Thymus (tissue), 11 donors: ENCODE measurements at regions not wholly inside any gene's neighbourhood (a gene's known extent, or its start where the extent isn't known, plus 50 kb on each side); places are given as distances from the start of the nearest gene placed in this dataset.
"Not testable (repeated sequence)": the region's sequence is repeated elsewhere in the genome, so short reads cannot be mapped to it uniquely, and the experiment has no call there.

Source experiments
- DNase-seq, 9 donors: peaks; one replicate each; pipeline ENCODE4 v3.0.0-alpha.2; 2013; ENCODE audit warnings: low spot score in 9 of 9, low read depth in 6 of 9, missing footprints in 1 of 9
- H3K27ac ChIP-seq, 2 donors: one replicate each; pipeline ENCODE4 v1.5.1; 2013; ENCODE audit warnings: control low read depth in 1 of 2, low read depth in 1 of 2, low read length in 1 of 2, mild to moderate bottlenecking in 1 of 2, moderate library complexity in 1 of 2
- H3K27me3 ChIP-seq, 2 donors: one replicate each; pipeline ENCODE4 v1.5.1; 2013; ENCODE audit warnings: low read length in 1 of 2; ENCODE audit not compliant: control insufficient read depth in 2 of 2, insufficient read depth in 1 of 2
- H3K36me3 ChIP-seq, 2 donors: one replicate each; pipeline ENCODE4 v1.5.1; 2013; ENCODE audit warnings: low read length in 1 of 2, mild to moderate bottlenecking in 1 of 2, moderate library complexity in 1 of 2; ENCODE audit not compliant: control insufficient read depth in 2 of 2, insufficient read depth in 2 of 2
- H3K4me1 ChIP-seq, 2 donors: one replicate each; pipeline ENCODE4 v1.5.1; 2013; ENCODE audit warnings: low read length in 2 of 2; ENCODE audit not compliant: control insufficient read depth in 2 of 2, insufficient read depth in 2 of 2
- H3K4me3 ChIP-seq, 2 donors: one replicate each; pipeline ENCODE4 v1.5.1; 2013; ENCODE audit warnings: low read length in 2 of 2, control low read depth in 1 of 2, mild to moderate bottlenecking in 1 of 2
- H3K9me3 ChIP-seq, 2 donors: one replicate each; pipeline ENCODE4 v1.5.1; 2013; ENCODE audit warnings: low read length in 1 of 2, mild to moderate bottlenecking in 1 of 2; ENCODE audit not compliant: control insufficient read depth in 2 of 2, insufficient read depth in 1 of 2
- WGBS: extraction: QIAGEN DNeasy Blood & Tissue Kit; methylation state at CpG from one replicate; pipeline ENCODE4 v1.1.7; 2013; 5-methylcytosine and 5-hydroxymethylcytosine counted together
- donor health status: healthy.

GRCh38 chr11:25436326-25436725 lies 895.6 kb upstream of the ANO3 start:
- WGBS: 74% methylated on average over 2 of the region's 2 CpGs
- Histone ChIP-seq H3K27ac (no peak overlapping the region), H3K36me3 (no peaks in the 10 kb centered on the region), H3K9me3 (peaks cover 0 to 3% of the 10 kb centered on the region in 2 donors), H3K27me3 (no peaks in the 10 kb centered on the region), H3K4me1 (no peaks in the 10 kb centered on the region), H3K4me3 (no peak overlapping the region)
- DNase-seq: no peak

- WGBS: 86% methylated on average over 3 of the region's 3 CpGs
- DNase-seq: no peak
- no peaks in the 10 kb centered on the region for H3K4me1 ChIP-seq
- no peak overlapping the region for H3K27ac ChIP-seq
- no peak overlapping the region for H3K4me3 ChIP-seq
- H3K36me3 ChIP-seq: no peaks in the 10 kb centered on the region
- no peaks in the 10 kb centered on the region for H3K27me3 ChIP-seq
- H3K9me3 ChIP-seq: no peaks in the 10 kb centered on the region
Observed at GRCh38 chr11:25441421-25441820, 890.5 kb upstream of the ANO3 start.

GRCh38 chr11:25449091-25449490 lies 882.8 kb upstream of the ANO3 start:
- no peaks in the 10 kb centered on the region for H3K36me3 ChIP-seq
- H3K9me3 ChIP-seq: no peaks in the 10 kb centered on the region
- no peak overlapping the region for H3K27ac ChIP-seq
- H3K4me1 ChIP-seq: no peaks in the 10 kb centered on the region
- no peaks in the 10 kb centered on the region for H3K27me3 ChIP-seq
- WGBS: 94% methylated on average over 1 of the region's 1 CpG
- DNase-seq: no peak
- H3K4me3 ChIP-seq: no peak overlapping the region

- H3K36me3 ChIP-seq: no peaks in the 10 kb centered on the region
- no peaks in the 10 kb centered on the region for H3K9me3 ChIP-seq
- no peak overlapping the region for H3K4me3 ChIP-seq
- DNase-seq: no peak
- no peak overlapping the region for H3K27ac ChIP-seq
- H3K4me1 ChIP-seq: no peaks in the 10 kb centered on the region
- no peaks in the 10 kb centered on the region for H3K27me3 ChIP-seq
- WGBS: 94% methylated on average over 8 of the region's 8 CpGs
Observed at GRCh38 chr11:25453471-25453870, 878.5 kb upstream of the ANO3 start.

- Histone ChIP-seq H3K36me3 (no peaks in the 10 kb centered on the region), H3K4me1 (no peaks in the 10 kb centered on the region), H3K27me3 (no peaks in the 10 kb centered on the region), H3K27ac (no peak overlapping the region), H3K9me3 (no peaks in the 10 kb centered on the region), H3K4me3 (no peak overlapping the region)
- 90% methylated on average over 1 of the region's 1 CpG for whole genome bisulfite sequencing
- no peak for DNase-seq
Observed at GRCh38 chr11:25456211-25456610, 875.7 kb upstream of the ANO3 start.

GRCh38 chr11:25483915-25484635 lies 847.9 kb upstream of the ANO3 start:
- Histone ChIP-seq H3K27ac (no peak overlapping the region), H3K9me3 (no peaks in the 10 kb centered on the region), H3K36me3 (no peaks in the 10 kb centered on the region), H3K4me3 (no peak overlapping the region), H3K4me1 (no peaks in the 10 kb centered on the region), H3K27me3 (no peaks in the 10 kb centered on the region)
- DNase-seq: no peak
- 81% methylated on average over 5 of the region's 5 CpGs for WGBS

GRCh38 chr11:25485315-25485714 lies 846.6 kb upstream of the ANO3 start:
- WGBS: 23% methylated on average over 2 of the region's 2 CpGs
- no peaks in the 10 kb centered on the region for H3K27me3 ChIP-seq
- no peak overlapping the region for H3K27ac ChIP-seq
- no peaks in the 10 kb centered on the region for H3K36me3 ChIP-seq
- H3K9me3 ChIP-seq: no peaks in the 10 kb centered on the region
- no peaks in the 10 kb centered on the region for H3K4me1 ChIP-seq
- H3K4me3 ChIP-seq: no peak overlapping the region
- no peak for DNase-seq

- DNase-seq, H3K36me3 ChIP-seq, H3K4me1 ChIP-seq, H3K4me3 ChIP-seq, H3K27me3 ChIP-seq, H3K27ac ChIP-seq, H3K9me3 ChIP-seq: not testable (repeated sequence)
- WGBS: 80% methylated on average over 8 of the region's 8 CpGs
Observed at GRCh38 chr11:25486338-25486737, 845.6 kb upstream of the ANO3 start.

GRCh38 chr11:25488176-25488575 lies 843.8 kb upstream of the ANO3 start:
- WGBS: 68% methylated on average over 5 of the region's 5 CpGs
- not testable (repeated sequence) for H3K36me3 ChIP-seq, H3K9me3 ChIP-seq, DNase-seq, H3K4me3 ChIP-seq, H3K4me1 ChIP-seq, H3K27me3 ChIP-seq, H3K27ac ChIP-seq
